HG03378 (cell line): ENCODE measurements at regions not wholly inside any gene's neighbourhood (a gene's known extent, or its start where the extent isn't known, plus 50 kb on each side); places are given as distances from the start of the nearest gene placed in this dataset.
"Not testable (repeated sequence)": the region's sequence is repeated elsewhere in the genome, so short reads cannot be mapped to it uniquely, and the experiment has no call there.

Experiments
- ATAC-seq: cut with Tn5 transposase; IDR thresholded peaks from one replicate; pipeline ENCODE4 v1.9.1; 2021; ENCODE audit warnings: mild to moderate bottlenecking, moderate library complexity; ENCODE audit not compliant: unreplicated experiment

- ATAC-seq: no peak
Observed at GRCh38 chr13:54999399-54999907, 1970.8 kb downstream of the OLFM4 start.

DNA sequence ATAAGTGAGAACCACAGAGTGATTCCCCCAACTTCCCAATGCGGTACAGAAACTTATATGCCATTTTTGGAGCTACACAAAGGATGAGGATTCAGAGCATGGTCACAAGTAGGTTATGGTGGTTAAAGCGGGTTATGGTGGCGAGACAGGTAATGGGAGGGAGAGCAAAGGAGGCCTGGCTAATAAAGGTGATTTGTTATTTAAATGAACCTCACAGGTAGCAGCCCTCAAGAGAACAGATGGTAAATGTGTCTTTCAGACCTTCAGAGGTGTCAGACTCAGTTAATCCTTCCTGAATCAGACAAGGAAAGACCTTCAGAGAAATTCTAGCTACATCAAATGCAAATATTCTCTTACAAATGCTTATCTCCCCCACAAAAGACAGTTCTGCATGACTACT lies 1971.4 kb downstream of the OLFM4 start:
- no peak for ATAC-seq

GRCh38 chr13:55000844-55001243 lies 1972.2 kb downstream of the OLFM4 start:
- ATAC-seq: no peak

- ATAC-seq: no peak
Observed at GRCh38 chr13:55001881-55002280, 1973.3 kb downstream of the OLFM4 start.

DNA sequence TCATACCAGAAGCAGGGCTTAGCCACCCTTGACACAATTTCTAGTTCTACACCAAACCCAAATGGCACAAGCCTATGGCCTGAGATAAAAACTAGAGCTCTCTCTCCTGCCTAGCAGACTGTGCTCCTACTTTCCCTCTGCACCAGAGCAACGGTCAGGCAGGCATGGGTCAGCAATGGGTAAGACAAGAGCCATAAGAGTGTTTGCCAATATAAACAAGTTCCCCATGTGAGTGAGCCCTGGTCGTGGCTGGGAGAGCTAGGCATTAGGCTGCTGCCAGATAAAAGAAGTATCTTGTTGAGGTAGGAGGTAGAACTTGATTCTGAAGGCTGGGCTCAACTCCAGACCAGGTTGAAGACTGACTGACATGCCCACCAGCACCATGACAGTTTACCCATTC lies 1979.1 kb downstream of the OLFM4 start:
- ATAC-seq: no peak

GRCh38 chr13:55013051-55013450 lies 1984.4 kb downstream of the OLFM4 start:
- no peak for ATAC-seq

GRCh38 chr13:55029280-55029679 lies 2000.7 kb downstream of the OLFM4 start:
- no peak for ATAC-seq

DNA sequence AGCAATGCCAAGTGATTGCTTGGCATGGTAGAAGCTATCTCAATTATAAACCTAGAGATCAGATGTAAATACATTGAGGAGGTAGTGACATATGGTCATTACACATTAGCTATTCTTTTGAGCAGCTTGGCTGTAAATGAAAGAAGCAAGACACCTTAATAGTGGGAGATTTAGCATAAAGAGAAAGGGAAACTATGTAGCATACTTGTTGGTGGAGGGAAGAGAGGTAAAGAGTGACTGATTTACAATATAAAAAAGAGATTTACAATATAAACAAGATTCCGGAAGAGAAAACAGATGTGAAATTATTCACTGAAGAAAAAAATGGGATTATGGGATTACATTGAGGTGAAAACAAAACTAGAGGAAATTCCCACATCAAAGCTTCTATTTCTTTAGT lies 2009.6 kb downstream of the OLFM4 start:
- no peak for ATAC-seq

DNA sequence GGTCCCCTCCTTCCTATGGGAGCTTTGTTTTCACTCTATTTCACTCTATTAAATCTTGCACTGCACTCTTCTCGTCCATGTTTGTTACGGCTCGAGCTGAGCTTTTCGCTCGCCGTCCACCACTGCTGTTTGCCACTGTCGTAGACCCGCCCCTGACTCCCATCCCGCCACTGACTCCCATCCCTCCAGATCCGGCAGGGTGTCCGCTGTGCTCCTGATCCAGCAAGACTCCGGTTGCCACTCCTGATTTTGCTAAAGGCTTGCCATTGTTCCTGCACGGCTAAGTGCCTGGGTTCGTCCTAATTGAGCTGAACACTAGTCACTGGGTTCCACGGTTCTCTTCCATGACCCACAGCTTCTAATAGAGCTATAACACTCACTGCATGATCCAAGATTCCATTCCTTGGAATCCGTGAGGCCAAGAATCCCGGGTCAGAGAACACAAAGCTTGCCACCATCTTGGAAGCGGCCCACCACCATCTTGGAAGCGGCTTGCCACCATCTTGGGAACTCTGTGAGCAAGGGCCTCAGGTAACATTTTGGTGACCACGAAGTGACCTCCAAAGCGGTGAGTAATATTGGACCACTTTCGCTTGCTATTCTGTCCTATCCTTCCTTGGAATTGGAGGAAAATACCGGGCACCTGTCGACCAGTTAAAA lies 2025.4 kb downstream of the OLFM4 start:
- ATAC-seq: not testable (repeated sequence)

GRCh38 chr13:55055666-55056065 lies 2027.1 kb downstream of the OLFM4 start:
- ATAC-seq: not testable (repeated sequence)

DNA sequence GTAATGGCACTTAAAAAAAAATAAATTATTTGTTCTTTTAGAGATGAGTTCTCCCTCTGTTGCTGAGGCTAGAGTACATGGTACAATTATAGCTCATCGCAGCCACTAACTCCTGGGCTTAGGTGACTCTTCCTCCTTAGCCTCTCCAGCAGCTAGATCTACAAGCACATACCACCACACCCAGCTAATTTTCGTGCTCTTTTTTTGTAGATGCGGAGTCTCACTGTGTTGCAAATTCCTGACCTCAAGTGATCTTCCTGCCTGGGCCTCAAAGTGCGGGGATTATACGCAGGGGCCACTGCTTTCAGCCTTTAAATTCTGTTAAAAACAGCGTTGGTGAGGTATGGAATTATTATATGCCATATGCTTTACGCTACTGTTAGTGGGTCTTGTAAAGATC lies 2034.0 kb downstream of the OLFM4 start:
- ATAC-seq: no peak

DNA sequence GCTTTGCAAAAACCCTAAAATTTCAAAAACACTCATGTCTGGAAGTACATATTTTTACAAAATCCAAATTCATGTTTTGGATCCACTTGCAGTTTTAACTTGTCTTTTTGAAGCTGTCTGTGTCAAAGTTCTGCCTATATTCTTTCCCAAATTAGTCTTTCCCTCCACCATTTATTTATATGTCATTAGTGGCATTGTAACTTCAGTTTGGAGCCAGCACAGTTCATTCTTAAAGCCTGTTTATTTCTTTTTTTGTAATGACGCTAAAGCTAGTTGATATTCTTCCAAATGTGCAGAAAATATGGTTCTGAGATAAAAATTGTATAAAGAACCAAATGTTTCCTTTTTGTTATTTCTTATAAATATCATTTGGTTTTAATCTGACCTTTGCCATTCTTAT lies 2039.3 kb downstream of the OLFM4 start:
- no peak for ATAC-seq

DNA sequence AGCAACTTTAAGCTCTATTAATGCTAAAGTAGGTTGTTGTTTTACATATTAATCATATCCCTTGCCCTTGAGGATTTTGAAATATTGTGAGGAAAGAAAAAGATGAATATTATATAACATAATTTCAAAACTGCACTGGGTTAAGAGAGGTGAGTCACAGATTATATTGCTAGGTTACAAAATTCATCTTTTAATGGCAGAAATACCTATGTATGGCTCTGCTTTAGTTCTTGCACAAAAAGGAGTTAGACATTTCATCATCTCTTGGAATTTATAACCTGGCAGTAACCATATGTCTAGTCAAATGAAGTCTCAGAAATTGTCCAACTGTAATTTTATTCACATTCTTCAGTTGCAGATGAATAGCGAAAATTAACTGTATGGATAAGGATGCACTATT lies 2041.1 kb downstream of the OLFM4 start:
- no peak for ATAC-seq

DNA sequence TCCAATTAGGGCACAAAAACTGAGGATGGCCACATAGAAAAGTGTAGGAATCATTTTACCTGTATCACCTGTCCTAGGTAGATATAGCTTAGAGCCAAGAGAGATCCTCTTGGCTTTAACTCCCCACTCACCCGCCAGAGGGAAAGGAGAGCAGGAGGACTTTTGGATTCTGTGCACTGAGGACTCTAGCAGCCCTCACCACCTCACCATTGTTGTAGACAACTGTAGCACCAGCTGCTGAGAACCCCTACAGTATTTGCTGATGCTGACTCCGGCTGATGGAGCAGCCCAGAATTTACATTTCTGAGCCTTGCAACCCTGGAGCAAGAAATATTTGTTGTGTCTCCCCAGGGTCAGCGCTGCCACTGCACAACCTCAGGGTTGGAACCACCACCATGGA lies 2044.4 kb downstream of the OLFM4 start:
- ATAC-seq: no peak

DNA sequence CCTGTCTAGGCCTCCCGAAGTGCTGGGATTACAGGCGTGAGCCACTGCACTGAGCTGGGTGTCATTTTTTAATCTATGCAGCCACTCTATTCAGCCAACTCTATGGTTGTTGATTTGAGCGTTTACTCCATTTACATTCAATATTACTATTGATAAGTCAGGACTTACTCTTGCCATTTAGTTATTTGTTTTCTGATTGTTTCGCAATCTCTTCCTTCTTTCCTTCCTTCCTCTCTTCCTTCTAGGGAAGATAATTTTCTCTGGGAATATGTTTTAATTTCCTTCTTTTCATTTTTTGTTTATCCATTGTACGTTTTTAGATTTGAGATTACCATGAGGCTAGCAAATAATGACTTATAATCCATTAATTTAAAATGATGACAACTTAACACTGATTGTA lies 2056.0 kb downstream of the OLFM4 start:
- no peak for ATAC-seq

GRCh38 chr13:55087085-55087484 lies 2053.6 kb upstream of the PRR20A start:
- no peak for ATAC-seq

- ATAC-seq: no peak
Observed at GRCh38 chr13:55090612-55091011, 2050.1 kb upstream of the PRR20A start.

GRCh38 chr13:55091172-55091571 lies 2049.5 kb upstream of the PRR20A start:
- ATAC-seq: no peak

- ATAC-seq: no peak
Observed at GRCh38 chr13:55106509-55106908, 2034.2 kb upstream of the PRR20A start.

DNA sequence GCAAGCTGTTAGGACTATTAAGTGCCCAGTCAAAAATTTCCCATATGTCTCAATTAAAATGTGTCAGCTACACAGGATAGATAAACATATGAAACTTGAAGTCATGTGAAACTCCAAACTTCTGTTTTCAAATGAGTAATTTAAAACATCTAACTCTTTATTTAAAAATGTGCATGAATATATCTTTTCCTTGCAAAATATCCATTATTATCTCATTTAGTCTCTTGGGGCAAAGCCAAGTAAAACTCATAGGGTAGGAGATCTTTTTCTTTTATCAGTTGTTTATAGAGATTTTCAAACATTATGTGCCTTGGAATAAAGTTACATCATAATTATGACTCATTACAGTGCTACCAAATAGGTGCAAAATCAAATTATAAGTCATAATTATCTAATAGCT lies 2020.1 kb upstream of the PRR20A start:
- ATAC-seq: no peak

GRCh38 chr13:55155046-55155445 lies 1985.7 kb upstream of the PRR20A start:
- no peak for ATAC-seq

DNA sequence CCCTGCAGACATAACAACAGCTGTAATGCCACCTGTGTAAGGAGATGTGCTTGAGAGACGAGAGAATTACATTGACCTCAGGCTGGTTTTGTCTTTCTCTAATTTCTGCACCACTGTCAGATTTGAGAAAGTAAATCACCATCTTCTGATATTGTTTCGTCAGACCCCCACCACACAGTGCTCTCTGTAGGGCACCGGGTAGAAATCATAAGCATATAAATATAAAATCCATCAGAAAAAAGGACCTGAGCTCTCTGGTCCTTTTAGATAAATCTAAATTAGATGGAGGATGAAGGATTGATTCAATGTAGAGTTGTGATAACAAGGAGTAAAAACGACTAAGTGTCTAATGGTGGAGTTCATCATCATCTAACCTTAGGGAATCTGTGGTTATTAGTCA lies 1981.0 kb upstream of the PRR20A start:
- no peak for ATAC-seq

DNA sequence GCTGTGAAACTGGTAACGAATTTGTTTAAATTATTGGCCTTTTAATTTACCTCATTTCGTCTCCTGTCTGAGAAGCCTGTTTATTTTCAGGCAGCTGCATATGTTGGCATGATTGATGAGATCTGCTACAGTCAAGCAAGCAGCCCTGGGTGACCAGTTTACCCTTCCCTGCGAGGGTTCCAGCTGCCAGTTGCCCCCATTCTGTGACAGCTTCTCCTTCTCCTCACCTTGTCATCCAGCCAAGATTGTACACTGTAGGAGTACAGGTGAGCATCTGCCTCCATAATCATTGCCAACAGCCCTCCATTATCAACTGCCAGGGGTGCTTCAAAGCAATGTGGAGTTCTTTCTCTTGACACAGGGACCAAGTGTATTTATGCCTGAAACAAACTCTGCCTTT lies 1979.9 kb upstream of the PRR20A start:
- no peak for ATAC-seq
